ENCODE measurements at regions not wholly inside any gene's neighbourhood (a gene's known extent, or its start where the extent isn't known, plus 50 kb on each side); places are given as distances from the start of the nearest gene placed in this dataset.

DNA sequence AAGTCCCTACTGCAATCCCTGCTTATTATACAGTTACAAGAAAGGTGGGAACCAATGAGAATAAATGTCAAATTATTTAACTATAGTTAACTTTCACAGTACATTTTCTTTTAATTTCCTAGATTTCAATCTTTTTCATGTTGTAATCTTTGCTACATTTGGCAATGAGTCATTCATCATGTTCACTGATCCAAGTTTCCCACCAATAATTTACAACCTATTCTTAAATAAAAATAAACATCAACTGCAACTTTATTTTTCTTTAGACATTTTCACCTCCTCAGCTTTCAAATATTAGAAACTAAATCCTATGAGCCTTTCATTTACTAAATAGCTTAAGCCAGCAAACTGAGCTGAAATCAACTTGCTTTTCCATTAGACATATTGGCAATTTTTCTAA lies 541.3 kb upstream of the BTBD3 start:
- TF ChIP-seq, protein P1, sequence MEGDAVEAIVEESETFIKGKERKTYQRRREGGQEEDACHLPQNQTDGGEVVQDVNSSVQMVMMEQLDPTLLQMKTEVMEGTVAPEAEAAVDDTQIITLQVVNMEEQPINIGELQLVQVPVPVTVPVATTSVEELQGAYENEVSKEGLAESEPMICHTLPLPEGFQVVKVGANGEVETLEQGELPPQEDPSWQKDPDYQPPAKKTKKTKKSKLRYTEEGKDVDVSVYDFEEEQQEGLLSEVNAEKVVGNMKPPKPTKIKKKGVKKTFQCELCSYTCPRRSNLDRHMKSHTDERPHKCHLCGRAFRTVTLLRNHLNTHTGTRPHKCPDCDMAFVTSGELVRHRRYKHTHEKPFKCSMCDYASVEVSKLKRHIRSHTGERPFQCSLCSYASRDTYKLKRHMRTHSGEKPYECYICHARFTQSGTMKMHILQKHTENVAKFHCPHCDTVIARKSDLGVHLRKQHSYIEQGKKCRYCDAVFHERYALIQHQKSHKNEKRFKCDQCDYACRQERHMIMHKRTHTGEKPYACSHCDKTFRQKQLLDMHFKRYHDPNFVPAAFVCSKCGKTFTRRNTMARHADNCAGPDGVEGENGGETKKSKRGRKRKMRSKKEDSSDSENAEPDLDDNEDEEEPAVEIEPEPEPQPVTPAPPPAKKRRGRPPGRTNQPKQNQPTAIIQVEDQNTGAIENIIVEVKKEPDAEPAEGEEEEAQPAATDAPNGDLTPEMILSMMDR (IDR thresholded peaks at IDR 0.05): no peak
- no peak for TF ChIP-seq POLR2A (IDR thresholded peaks at IDR 0.05)

Data from Peyer's patch (tissue), 4 donors.